HG02798 (cell line): ENCODE measurements at regions not wholly inside any gene's neighbourhood (a gene's known extent, or its start where the extent isn't known, plus 50 kb on each side); places are given as distances from the start of the nearest gene placed in this dataset.
"Not testable (repeated sequence)": the region's sequence is repeated elsewhere in the genome, so short reads cannot be mapped to it uniquely, and the experiment has no call there.

ENCODE experiments used
- ATAC-seq: cut with Tn5 transposase; IDR thresholded peaks from one replicate; pipeline ENCODE4 v1.9.1; 2021; ENCODE audit warnings: mild to moderate bottlenecking; ENCODE audit not compliant: unreplicated experiment, poor library complexity

DNA sequence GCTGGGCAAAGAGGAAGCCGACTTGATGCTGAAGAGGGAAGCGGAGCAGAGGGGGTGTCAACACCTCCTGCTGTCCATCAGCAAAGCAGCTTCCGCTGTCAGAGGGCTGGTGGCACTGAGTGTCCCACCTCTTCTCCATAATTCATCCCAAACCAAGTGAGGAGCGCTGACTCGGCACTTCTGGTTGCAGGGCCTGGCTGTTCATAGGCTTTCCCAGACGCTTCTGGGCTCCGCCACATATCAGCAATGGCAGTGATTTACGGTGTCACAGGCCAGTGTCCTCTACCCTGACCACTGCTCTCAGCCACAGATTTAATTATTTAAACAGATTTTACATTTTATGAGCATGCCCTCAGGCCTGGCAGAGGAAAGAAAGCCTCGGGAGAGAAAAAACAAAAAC, 70.1 kb upstream of the TENM4 start:
- no peak for ATAC-seq

DNA sequence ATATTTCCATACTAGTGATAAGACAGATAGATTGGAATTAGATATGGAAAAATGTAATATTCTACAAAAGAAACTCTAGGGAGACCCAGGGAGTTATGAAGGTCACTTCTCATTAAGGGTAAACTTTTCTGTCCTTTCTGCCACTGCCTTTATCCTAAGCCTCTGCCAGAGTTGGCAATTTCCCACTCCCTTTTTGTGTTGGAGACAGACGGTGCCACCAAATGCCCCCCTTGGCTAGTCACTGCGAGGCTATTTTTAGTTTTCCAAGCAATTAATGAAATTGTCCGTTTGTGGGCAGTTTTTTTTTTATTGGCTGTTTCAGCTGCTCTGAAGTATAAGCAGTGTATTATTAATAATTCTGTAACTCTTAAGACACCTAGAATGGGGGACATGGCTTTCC, 67.6 kb upstream of the TENM4 start:
- ATAC-seq = no peak

- ATAC-seq = no peak
Observed at GRCh38 chr11:79507706-79508105, 66.9 kb upstream of the TENM4 start.

GRCh38 chr11:79506734-79507344, 66.0 kb upstream of the TENM4 start:
- no peak for ATAC-seq

DNA sequence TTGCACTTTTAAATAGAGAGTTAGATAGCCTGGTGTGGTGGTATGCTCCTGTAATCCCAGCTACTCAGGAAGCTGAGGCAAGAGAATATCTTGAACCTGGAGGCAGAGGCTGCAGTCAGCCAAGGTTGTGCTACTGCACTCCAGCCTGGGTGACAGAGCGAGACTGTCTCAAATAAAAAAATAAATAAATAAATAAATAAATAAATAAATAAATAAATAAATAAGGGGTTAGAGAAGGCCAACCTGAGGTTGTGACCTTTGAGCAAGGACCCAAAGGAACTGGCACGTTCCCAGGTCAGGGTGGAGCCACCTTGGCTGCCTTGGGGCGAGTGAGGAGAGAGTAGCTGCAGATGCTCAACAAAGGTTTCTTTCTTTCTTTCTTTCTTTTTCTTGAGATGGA, 65.3 kb upstream of the TENM4 start:
- no peak for ATAC-seq

DNA sequence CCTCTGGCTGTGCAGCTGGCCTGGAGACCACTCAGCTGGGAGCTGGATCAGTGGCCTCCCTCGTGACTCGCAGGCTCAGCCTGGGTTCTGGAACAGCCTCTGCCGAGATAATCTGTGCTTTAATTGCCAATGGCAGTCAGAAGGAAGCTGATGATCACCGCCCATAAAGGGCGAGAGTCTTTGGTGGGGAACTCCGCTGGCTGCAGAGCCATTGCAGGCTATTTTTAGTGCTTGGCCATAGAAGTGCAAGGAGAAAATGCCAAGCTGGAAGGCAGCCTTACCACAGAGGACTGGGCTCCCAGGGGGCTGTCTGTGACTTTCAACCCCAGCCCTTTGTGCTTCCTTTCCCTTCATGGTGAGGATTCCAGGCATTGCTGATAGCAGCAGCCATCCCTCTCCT, 62.2 kb upstream of the TENM4 start:
- no peak for ATAC-seq

DNA sequence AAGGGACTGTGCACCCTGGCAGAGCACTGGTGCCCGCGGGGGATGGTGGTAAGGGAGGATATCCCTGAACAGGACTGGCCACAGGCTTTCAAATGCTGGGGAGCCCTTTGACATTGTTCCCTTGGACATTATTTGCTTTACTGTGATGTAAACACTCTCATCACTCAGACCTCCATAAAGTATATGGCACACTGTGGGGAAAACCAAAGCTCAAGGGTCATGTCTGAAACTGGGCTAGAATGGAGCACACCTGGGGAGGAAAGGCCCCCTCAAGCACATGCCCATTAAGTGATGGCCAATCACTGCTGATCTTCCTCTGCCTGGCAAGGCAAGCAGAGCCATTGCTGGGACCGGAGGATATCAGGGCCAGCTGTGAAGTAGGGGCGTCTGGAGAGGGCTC, 60.9 kb upstream of the TENM4 start:
- ATAC-seq = no peak

DNA sequence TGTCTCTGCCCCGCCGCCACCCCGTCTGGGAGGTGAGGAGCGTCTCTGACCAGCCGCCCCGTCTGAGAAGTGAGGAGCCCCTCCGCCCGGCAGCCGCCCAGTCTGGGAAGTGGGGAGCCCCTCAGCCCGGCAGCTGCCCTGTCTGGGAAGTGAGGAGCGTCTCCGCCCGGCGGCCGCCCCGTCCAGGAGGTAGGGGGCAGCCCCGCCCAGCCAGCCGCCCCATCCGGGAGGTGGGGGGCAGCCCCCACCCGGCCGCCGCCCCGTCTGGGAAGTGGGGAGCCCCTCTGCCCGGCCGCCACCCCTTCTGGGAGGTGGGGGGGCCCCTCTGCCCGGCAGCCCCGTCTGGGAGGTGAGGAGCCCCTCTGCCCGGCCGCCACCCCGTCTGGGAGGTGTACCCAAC, 59.1 kb upstream of the TENM4 start:
- ATAC-seq = not testable (repeated sequence)

GRCh38 chr11:79498667-79499066, 57.8 kb upstream of the TENM4 start:
- no peak for ATAC-seq

- ATAC-seq = peak; percentile 88
Observed at GRCh38 chr11:79493555-79494171, 52.8 kb upstream of the TENM4 start.

- no peak for ATAC-seq
Observed at GRCh38 chr11:79492008-79492407, 51.2 kb upstream of the TENM4 start.
